Mucosa of stomach (tissue), 1 donor: ENCODE measurements at regions not wholly inside any gene's neighbourhood (a gene's known extent, or its start where the extent isn't known, plus 50 kb on each side); places are given as distances from the start of the nearest gene placed in this dataset.

Experiments
- H3K27me3 ChIP-seq: one replicate; pipeline ENCODE4 v1.7.0; 2013; ENCODE audit warnings: mild to moderate bottlenecking, low read length; ENCODE audit not compliant: control insufficient read depth, insufficient read depth
- H3K36me3 ChIP-seq: one replicate; pipeline ENCODE4 v1.7.0; 2013; ENCODE audit warnings: low read length; ENCODE audit not compliant: control insufficient read depth, insufficient read depth
- H3K4me1 ChIP-seq: one replicate; pipeline ENCODE4 v1.7.0; 2013; ENCODE audit warnings: mild to moderate bottlenecking, low read length; ENCODE audit not compliant: control insufficient read depth, insufficient read depth
- H3K4me3 ChIP-seq: one replicate; pipeline ENCODE4 v1.7.0; 2013; ENCODE audit warnings: low read length
- H3K9ac ChIP-seq: one replicate; pipeline ENCODE4 v1.7.0; 2013; ENCODE audit warnings: mild to moderate bottlenecking, low read length, moderate library complexity
- H3K9me3 ChIP-seq: one replicate; pipeline ENCODE4 v1.7.0; 2013; ENCODE audit warnings: mild to moderate bottlenecking, low read length, moderate library complexity; ENCODE audit not compliant: control insufficient read depth
- donor health status: Pancreatic carcinoma.

DNA sequence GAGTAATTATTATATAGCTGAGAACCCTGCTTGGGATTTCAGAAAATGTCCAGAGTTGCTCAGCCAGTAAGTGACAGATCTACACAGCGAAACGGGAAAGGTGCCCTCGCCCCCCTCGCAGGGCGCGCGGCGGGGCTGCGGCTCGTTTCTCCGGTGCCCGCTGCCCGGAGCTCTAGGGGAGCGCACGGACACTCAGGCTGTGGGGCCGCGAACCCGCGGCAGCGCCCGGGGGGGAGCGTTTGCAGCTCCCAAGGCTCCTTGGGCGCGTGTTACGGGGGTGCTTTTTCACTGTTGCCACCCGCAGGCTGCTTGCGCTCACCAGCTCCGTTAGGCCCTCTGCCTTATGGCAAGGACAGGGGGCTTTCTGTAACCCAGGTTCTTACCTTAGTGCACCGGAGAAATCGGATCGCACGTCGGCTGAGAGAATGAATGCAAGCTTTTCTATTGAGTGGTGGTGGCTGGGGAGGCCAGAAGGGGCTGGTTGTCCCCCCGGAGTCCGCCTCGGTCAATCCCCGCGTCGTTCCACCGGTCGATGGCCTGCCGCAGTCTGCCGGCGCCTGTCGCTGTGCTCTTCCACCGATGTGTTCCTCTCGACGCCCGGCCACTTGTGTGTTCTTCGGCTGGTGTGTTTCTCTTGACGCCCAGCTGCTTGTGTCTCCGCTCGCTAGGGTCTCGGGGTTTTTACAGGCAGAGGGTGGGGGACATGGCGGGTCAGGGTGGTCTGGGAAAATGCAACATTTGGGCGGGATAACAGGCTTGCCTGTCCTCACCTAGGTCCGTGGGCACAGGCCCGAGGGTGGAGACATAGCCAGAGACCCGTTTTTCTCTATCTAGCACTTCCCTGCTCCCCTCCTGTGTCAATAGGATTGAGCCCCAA lies 758.8 kb upstream of the DDX18 start:
- no peak overlapping the region for H3K9ac ChIP-seq
- H3K9me3 ChIP-seq, result no peaks in the 10 kb centered on the region
- H3K27me3 ChIP-seq, result no peaks in the 10 kb centered on the region
- H3K36me3 ChIP-seq, result no peaks in the 10 kb centered on the region
- H3K4me3 ChIP-seq, result no peak overlapping the region
- no peaks in the 10 kb centered on the region for H3K4me1 ChIP-seq

GRCh38 chr2:117056376-117056748 lies 758.1 kb upstream of the DDX18 start:
- Histone ChIP-seq H3K36me3 (no peaks in the 10 kb centered on the region), H3K27me3 (no peaks in the 10 kb centered on the region), H3K4me3 (no peak overlapping the region), H3K9me3 (no peaks in the 10 kb centered on the region), H3K4me1 (no peaks in the 10 kb centered on the region), H3K9ac (no peak overlapping the region)

GRCh38 chr2:117057016-117057415 lies 757.5 kb upstream of the DDX18 start:
- Histone ChIP-seq H3K27me3 (no peaks in the 10 kb centered on the region), H3K4me1 (no peaks in the 10 kb centered on the region), H3K4me3 (no peak overlapping the region), H3K36me3 (no peaks in the 10 kb centered on the region), H3K9me3 (no peaks in the 10 kb centered on the region), H3K9ac (no peak overlapping the region)

DNA sequence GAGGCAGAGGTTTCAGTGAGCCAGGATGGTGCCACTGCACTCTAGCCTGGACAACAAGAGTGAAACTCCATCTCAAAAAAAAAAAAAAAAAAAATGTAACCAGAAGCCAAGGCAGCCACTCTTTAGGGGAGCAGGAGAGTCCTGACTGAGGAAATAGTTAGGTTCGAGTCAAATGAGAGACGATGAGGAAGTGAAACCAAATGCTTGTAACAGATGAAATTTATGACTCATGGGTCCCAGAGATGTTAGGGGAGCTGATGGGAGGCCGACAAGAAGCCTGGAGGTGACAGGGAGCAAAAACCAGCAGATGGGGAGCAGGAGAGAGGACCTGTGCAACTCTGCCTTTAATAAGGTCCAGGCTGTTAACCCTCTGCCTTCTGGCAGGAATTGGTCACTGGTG lies 756.1 kb upstream of the DDX18 start:
- Histone ChIP-seq H3K27me3 (no peaks in the 10 kb centered on the region), H3K9ac (no peak overlapping the region), H3K4me3 (no peak overlapping the region), H3K36me3 (no peaks in the 10 kb centered on the region), H3K4me1 (no peaks in the 10 kb centered on the region), H3K9me3 (no peaks in the 10 kb centered on the region)

DNA sequence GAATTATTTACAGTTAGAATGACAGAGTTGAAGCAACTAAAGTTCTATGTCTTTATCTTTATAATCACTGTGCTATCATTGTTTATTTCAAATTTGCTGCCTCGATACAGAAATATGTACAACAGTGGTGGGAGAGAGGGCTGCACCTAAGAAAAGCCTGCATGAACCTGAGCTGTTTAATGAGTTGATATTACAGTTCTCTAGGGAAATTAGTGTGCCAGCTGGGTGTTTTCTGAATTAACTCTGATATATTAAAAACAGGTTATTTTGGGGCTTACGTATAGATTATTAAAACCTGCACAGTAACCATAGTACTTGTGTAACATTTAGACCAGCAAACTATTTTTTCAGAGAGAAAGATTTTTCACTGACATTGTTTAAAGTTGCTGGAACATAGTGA lies 750.5 kb upstream of the DDX18 start:
- H3K4me3 ChIP-seq, result no peak overlapping the region
- no peak overlapping the region for H3K9ac ChIP-seq
- no peaks in the 10 kb centered on the region for H3K27me3 ChIP-seq
- no peaks in the 10 kb centered on the region for H3K9me3 ChIP-seq
- H3K36me3 ChIP-seq, result no peaks in the 10 kb centered on the region
- no peaks in the 10 kb centered on the region for H3K4me1 ChIP-seq

GRCh38 chr2:117065912-117066311 lies 748.6 kb upstream of the DDX18 start:
- H3K9ac ChIP-seq, result no peak overlapping the region
- H3K27me3 ChIP-seq, result no peaks in the 10 kb centered on the region
- H3K36me3 ChIP-seq, result no peaks in the 10 kb centered on the region
- H3K4me1 ChIP-seq, result no peaks in the 10 kb centered on the region
- no peaks in the 10 kb centered on the region for H3K9me3 ChIP-seq
- no peak overlapping the region for H3K4me3 ChIP-seq

- no peaks in the 10 kb centered on the region for H3K27me3 ChIP-seq
- H3K4me3 ChIP-seq, result no peak overlapping the region
- H3K9ac ChIP-seq, result no peak overlapping the region
- no peaks in the 10 kb centered on the region for H3K36me3 ChIP-seq
- no peaks in the 10 kb centered on the region for H3K4me1 ChIP-seq
- H3K9me3 ChIP-seq, result no peaks in the 10 kb centered on the region
Measured at GRCh38 chr2:117067900-117068299, 746.6 kb upstream of the DDX18 start.

GRCh38 chr2:117068371-117068770 lies 746.1 kb upstream of the DDX18 start:
- Histone ChIP-seq H3K9ac (no peak overlapping the region), H3K4me3 (no peak overlapping the region), H3K27me3 (no peaks in the 10 kb centered on the region), H3K4me1 (no peaks in the 10 kb centered on the region), H3K36me3 (no peaks in the 10 kb centered on the region), H3K9me3 (no peaks in the 10 kb centered on the region)

DNA sequence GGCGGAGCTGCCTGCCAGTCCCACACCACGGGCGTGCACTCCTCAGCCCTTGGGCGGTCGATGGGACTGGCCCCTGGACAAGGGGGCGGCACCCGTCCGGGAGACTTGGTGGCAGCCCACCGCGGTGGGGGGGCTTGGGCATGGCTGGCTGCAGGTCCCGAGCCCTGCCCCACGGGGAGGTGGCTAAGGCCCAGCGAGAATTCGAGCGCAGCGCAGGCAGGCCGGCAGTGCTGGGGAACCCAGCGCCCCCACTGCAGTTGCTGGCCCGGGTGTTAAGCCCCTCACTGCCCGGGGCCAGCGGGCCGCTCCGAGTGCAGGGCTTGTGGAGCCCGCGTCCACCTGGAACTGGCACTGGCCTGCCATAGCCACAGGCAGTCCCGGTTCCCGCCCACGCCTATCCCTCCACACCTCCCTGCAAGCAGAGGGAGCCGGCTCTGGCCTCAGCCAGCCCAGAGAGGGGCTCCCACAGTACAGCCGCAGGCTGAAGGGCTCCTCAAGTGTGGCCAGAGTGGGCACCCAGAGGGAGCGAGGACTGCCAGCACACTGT lies 742.9 kb upstream of the DDX18 start:
- no peak overlapping the region for H3K9ac ChIP-seq
- H3K4me3 ChIP-seq, result no peak overlapping the region
- H3K9me3 ChIP-seq, result no peaks in the 10 kb centered on the region
- H3K36me3 ChIP-seq, result no peaks in the 10 kb centered on the region
- no peaks in the 10 kb centered on the region for H3K4me1 ChIP-seq
- H3K27me3 ChIP-seq, result no peaks in the 10 kb centered on the region

- H3K9ac ChIP-seq, result no peak overlapping the region
- no peaks in the 10 kb centered on the region for H3K36me3 ChIP-seq
- no peaks in the 10 kb centered on the region for H3K9me3 ChIP-seq
- no peaks in the 10 kb centered on the region for H3K4me1 ChIP-seq
- no peak overlapping the region for H3K4me3 ChIP-seq
- H3K27me3 ChIP-seq, result no peaks in the 10 kb centered on the region
Measured at GRCh38 chr2:117074756-117075155, 739.7 kb upstream of the DDX18 start.

GRCh38 chr2:117085256-117085655 lies 729.2 kb upstream of the DDX18 start:
- H3K9ac ChIP-seq, result no peak overlapping the region
- H3K36me3 ChIP-seq, result no peaks in the 10 kb centered on the region
- no peaks in the 10 kb centered on the region for H3K9me3 ChIP-seq
- no peaks in the 10 kb centered on the region for H3K4me1 ChIP-seq
- H3K4me3 ChIP-seq, result no peak overlapping the region
- no peaks in the 10 kb centered on the region for H3K27me3 ChIP-seq

GRCh38 chr2:117085737-117086136 lies 728.8 kb upstream of the DDX18 start:
- H3K9me3 ChIP-seq, result no peaks in the 10 kb centered on the region
- no peaks in the 10 kb centered on the region for H3K36me3 ChIP-seq
- H3K4me1 ChIP-seq, result no peaks in the 10 kb centered on the region
- H3K9ac ChIP-seq, result no peak overlapping the region
- H3K4me3 ChIP-seq, result no peak overlapping the region
- H3K27me3 ChIP-seq, result no peaks in the 10 kb centered on the region
